WERI-Rb-1 (cell line): ENCODE measurements at regions not wholly inside any gene's neighbourhood (a gene's known extent, or its start where the extent isn't known, plus 50 kb on each side); places are given as distances from the start of the nearest gene placed in this dataset.

Experiments
- DNase-seq: peaks from one replicate; pipeline ENCODE4 v3.0.0-alpha.2; 2020
- H3K27ac ChIP-seq: fragments of 250-450 bp; sonication (Bioruptor Pico); 2 replicates; pipeline ENCODE4 v1.5.1; 2020; ENCODE audit warnings: mild to moderate bottlenecking, moderate library complexity
- H3K27me3 ChIP-seq: fragments of 250-450 bp; sonication (Bioruptor Pico); 2 replicates; pipeline ENCODE4 v1.5.1; 2021; ENCODE audit warnings: mild to moderate bottlenecking, low read depth, moderate library complexity; ENCODE audit not compliant: insufficient read depth, severe bottlenecking
- H3K36me3 ChIP-seq: fragments of 250-450 bp; sonication (Bioruptor Pico); 2 replicates; pipeline ENCODE4 v1.5.1; 2020; ENCODE audit warnings: mild to moderate bottlenecking, moderate library complexity
- H3K4me3 ChIP-seq: 2 replicates; pipeline ENCODE4 v1.5.1; 2011; ENCODE audit warnings: low read depth, mild to moderate bottlenecking, control low read depth, low read length
- H3K9me3 ChIP-seq: fragments of 250-450 bp; sonication (Bioruptor Pico); 2 replicates; pipeline ENCODE4 v1.5.1; 2021; ENCODE audit warnings: mild to moderate bottlenecking, moderate library complexity; ENCODE audit not compliant: severe bottlenecking
- CTCF ChIP-seq: IDR thresholded peaks from 2 replicates; pipeline ENCODE4 v1.5.1; 2011; ENCODE audit warnings: low read depth, mild to moderate bottlenecking, control low read depth, inconsistent platforms, low read length

GRCh38 chr7:86918245-86918644 is 141.2 kb downstream of the ELAPOR2 start:
- no peak for DNase-seq
- no peak for TF ChIP-seq CTCF
- no peaks in the 10 kb centered on the region for H3K27me3 ChIP-seq
- H3K36me3 ChIP-seq, result no peaks in the 10 kb centered on the region
- no peak overlapping the region for H3K4me3 ChIP-seq
- H3K9me3 ChIP-seq, result no peaks in the 10 kb centered on the region
- H3K27ac ChIP-seq, result no peak overlapping the region

- H3K4me3 ChIP-seq, result no peak overlapping the region
- no peaks in the 10 kb centered on the region for H3K9me3 ChIP-seq
- TF ChIP-seq CTCF, result no peak
- no peaks in the 10 kb centered on the region for H3K27me3 ChIP-seq
- H3K27ac ChIP-seq, result no peak overlapping the region
- DNase-seq, result no peak
- H3K36me3 ChIP-seq, result no peaks in the 10 kb centered on the region
Observed at GRCh38 chr7:86916277-86916825, 143.1 kb downstream of the ELAPOR2 start.

- DNase-seq, result no peak
- H3K27ac ChIP-seq, result no peak overlapping the region
- H3K27me3 ChIP-seq, result no peaks in the 10 kb centered on the region
- 0 out of 2 replicates have a peak, but pooled peaks have one; percentile 9 for TF ChIP-seq CTCF
- no peak overlapping the region for H3K4me3 ChIP-seq
- no peaks in the 10 kb centered on the region for H3K36me3 ChIP-seq
- no peaks in the 10 kb centered on the region for H3K9me3 ChIP-seq
Observed at GRCh38 chr7:86914551-86914950, 144.9 kb downstream of the ELAPOR2 start.
